IPS-18a (cell line): ENCODE measurements at regions not wholly inside any gene's neighbourhood (a gene's known extent, or its start where the extent isn't known, plus 50 kb on each side); places are given as distances from the start of the nearest gene placed in this dataset.

Source experiments
- H3K27ac ChIP-seq: one replicate; pipeline ENCODE4 v1.5.1; 2013; ENCODE audit warnings: low read length
- H3K27me3 ChIP-seq: one replicate; pipeline ENCODE4 v1.6.1; 2013; ENCODE audit warnings: mild to moderate bottlenecking, low read length; ENCODE audit not compliant: control insufficient read depth, insufficient read depth
- H3K36me3 ChIP-seq: one replicate; pipeline ENCODE4 v1.6.1; 2013; ENCODE audit warnings: low read depth, low read length; ENCODE audit not compliant: control insufficient read depth
- H3K4me1 ChIP-seq: one replicate; pipeline ENCODE4 v1.6.1; 2013; ENCODE audit warnings: low read depth, low read length; ENCODE audit not compliant: control insufficient read depth
- H3K4me3 ChIP-seq: one replicate; pipeline ENCODE4 v1.5.1; 2013; ENCODE audit warnings: low read length
- H3K9ac ChIP-seq: one replicate; pipeline ENCODE4 v1.6.1; 2013; ENCODE audit warnings: mild to moderate bottlenecking, low read length, moderate library complexity
- H3K9me3 ChIP-seq: one replicate; pipeline ENCODE4 v1.6.1; 2013; ENCODE audit warnings: low read depth, low read length; ENCODE audit not compliant: control insufficient read depth

GRCh38 chr9:570187-570586 is 271.3 kb upstream of the DMRT1 start:
- Histone ChIP-seq H3K4me3 (no peak overlapping the region), H3K4me1 (peaks cover 18% of the 10 kb centered on the region), H3K27me3 (no peaks in the 10 kb centered on the region), H3K27ac (no peak overlapping the region), H3K36me3 (no peaks in the 10 kb centered on the region), H3K9me3 (no peaks in the 10 kb centered on the region), H3K9ac (no peak overlapping the region)

DNA sequence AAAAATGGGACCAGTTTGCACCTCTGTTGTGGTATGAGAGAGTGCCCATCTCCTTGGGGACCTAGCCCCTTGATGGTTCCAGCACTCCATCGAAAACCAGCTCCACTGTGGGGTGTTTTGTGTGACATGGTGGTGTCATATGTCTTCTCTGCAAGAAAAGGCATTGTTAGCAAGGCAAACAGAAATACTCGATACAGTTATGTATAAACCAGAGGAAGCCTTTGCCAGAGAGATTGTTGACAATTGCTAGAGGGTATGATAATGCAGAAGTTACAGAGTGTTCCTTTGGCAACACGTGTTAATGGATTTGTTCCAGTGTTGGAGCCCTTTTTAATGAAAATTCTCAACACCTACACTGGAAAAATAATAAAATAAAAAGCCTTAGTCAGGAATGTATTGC is 270.4 kb upstream of the DMRT1 start:
- no peaks in the 10 kb centered on the region for H3K27me3 ChIP-seq
- no peak overlapping the region for H3K9ac ChIP-seq
- H3K4me3 ChIP-seq = no peak overlapping the region

GRCh38 chr9:571741-572140 is 269.8 kb upstream of the DMRT1 start:
- H3K4me3 ChIP-seq = no peak overlapping the region
- H3K36me3 ChIP-seq = no peaks in the 10 kb centered on the region
- H3K27me3 ChIP-seq = no peaks in the 10 kb centered on the region
- H3K27ac ChIP-seq = no peak overlapping the region
- no peak overlapping the region for H3K9ac ChIP-seq
- H3K9me3 ChIP-seq = no peaks in the 10 kb centered on the region
- H3K4me1 ChIP-seq = peaks cover 18% of the 10 kb centered on the region

More for the DNA sequence above, 270.4 kb upstream of the DMRT1 start:
- H3K4me1 ChIP-seq = peaks cover 18% of the 10 kb centered on the region
- H3K9me3 ChIP-seq = no peaks in the 10 kb centered on the region
- H3K36me3 ChIP-seq = no peaks in the 10 kb centered on the region
- no peak overlapping the region for H3K27ac ChIP-seq

DNA sequence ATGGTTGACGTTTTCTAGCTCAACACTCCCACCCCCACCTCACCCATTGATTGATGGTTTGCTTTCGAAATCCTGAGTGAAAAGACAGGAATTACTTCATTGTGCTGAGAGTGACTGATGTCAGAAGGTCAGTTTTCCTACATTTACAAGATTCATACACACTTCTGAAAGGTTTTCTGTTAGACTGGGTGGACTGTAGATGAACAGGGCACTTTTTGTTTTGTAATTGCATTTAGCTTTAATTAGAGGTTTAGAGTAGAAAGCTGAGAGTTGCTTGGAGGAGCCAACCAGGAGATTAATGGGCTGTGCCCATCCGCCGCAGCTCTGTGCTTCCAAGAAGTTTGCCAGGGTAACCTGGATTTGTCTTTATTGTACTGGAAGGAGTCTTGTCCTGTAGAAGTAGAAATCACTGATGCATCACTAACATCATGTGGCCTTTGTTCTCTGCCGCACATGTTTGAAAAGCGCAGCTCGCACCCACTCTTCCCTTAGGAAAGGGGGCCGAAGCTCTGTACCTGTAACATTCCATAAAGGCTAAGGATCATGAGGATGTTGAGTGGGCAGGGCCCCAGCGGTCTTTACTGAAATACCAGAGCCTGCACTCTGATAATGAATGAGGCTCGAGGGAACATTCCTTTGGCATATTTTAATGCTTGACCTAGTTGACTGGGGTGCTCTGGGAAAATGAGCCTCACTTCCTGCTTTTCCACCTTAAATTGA is 267.6 kb upstream of the DMRT1 start:
- no peaks in the 10 kb centered on the region for H3K9me3 ChIP-seq
- no peak overlapping the region for H3K27ac ChIP-seq
- no peak overlapping the region for H3K4me3 ChIP-seq
- no peak overlapping the region for H3K9ac ChIP-seq
- H3K27me3 ChIP-seq = no peaks in the 10 kb centered on the region
- no peaks in the 10 kb centered on the region for H3K36me3 ChIP-seq
- peaks cover 18% of the 10 kb centered on the region for H3K4me1 ChIP-seq

- Histone ChIP-seq H3K9me3 (no peaks in the 10 kb centered on the region), H3K4me3 (no peak overlapping the region), H3K36me3 (no peaks in the 10 kb centered on the region), H3K9ac (no peak overlapping the region), H3K27me3 (no peaks in the 10 kb centered on the region), H3K4me1 (peaks cover 18% of the 10 kb centered on the region), H3K27ac (no peak overlapping the region)
Measured at GRCh38 chr9:575139-575538, 266.4 kb upstream of the DMRT1 start.

GRCh38 chr9:580652-581342 is 260.7 kb upstream of the DMRT1 start:
- Histone ChIP-seq H3K9ac (no peak overlapping the region), H3K27me3 (no peaks in the 10 kb centered on the region), H3K36me3 (no peaks in the 10 kb centered on the region), H3K4me3 (no peak overlapping the region), H3K9me3 (no peaks in the 10 kb centered on the region), H3K27ac (no peak overlapping the region), H3K4me1 (no peaks in the 10 kb centered on the region)

GRCh38 chr9:581673-582497 is 259.6 kb upstream of the DMRT1 start:
- no peaks in the 10 kb centered on the region for H3K9me3 ChIP-seq
- no peaks in the 10 kb centered on the region for H3K4me1 ChIP-seq
- no peak overlapping the region for H3K9ac ChIP-seq
- no peak overlapping the region for H3K27ac ChIP-seq
- no peaks in the 10 kb centered on the region for H3K27me3 ChIP-seq
- no peaks in the 10 kb centered on the region for H3K36me3 ChIP-seq
- H3K4me3 ChIP-seq = no peak overlapping the region

GRCh38 chr9:582775-583174 is 258.7 kb upstream of the DMRT1 start:
- Histone ChIP-seq H3K27me3 (no peaks in the 10 kb centered on the region), H3K9me3 (no peaks in the 10 kb centered on the region), H3K4me1 (no peaks in the 10 kb centered on the region), H3K27ac (no peak overlapping the region), H3K4me3 (no peak overlapping the region), H3K9ac (no peak overlapping the region), H3K36me3 (no peaks in the 10 kb centered on the region)

- H3K27ac ChIP-seq = no peak overlapping the region
- no peak overlapping the region for H3K4me3 ChIP-seq
- H3K4me1 ChIP-seq = peaks cover 21% of the 10 kb centered on the region
- no peaks in the 10 kb centered on the region for H3K36me3 ChIP-seq
- no peaks in the 10 kb centered on the region for H3K27me3 ChIP-seq
- no peaks in the 10 kb centered on the region for H3K9me3 ChIP-seq
- no peak overlapping the region for H3K9ac ChIP-seq
Measured at GRCh38 chr9:587527-587926, 254.0 kb upstream of the DMRT1 start.

DNA sequence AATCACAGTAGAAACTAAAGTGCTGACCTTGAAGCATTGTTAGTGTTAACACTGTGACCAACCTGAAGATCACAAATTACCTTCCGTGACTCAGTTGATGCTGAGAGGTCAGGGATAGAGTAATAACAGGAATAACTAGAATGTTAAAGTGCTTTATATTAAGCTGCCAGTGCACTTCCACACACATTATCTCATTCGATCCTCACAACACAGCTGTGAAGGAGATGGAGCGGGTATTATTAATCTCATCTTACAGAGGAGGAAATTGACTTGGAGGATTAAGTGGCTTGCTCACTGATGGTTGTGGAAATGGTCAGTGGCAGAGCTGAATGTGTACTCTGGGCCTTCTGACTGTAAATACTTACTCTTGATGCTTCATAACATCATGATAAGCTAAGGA is 252.5 kb upstream of the DMRT1 start:
- no peaks in the 10 kb centered on the region for H3K9me3 ChIP-seq
- H3K4me3 ChIP-seq = no peak overlapping the region
- H3K4me1 ChIP-seq = peaks cover 26% of the 10 kb centered on the region
- H3K27ac ChIP-seq = no peak overlapping the region
- H3K27me3 ChIP-seq = no peaks in the 10 kb centered on the region
- H3K9ac ChIP-seq = no peak overlapping the region
- H3K36me3 ChIP-seq = no peaks in the 10 kb centered on the region

- Histone ChIP-seq H3K27ac (no peak overlapping the region), H3K4me3 (no peak overlapping the region), H3K27me3 (no peaks in the 10 kb centered on the region), H3K4me1 (peaks cover 26% of the 10 kb centered on the region), H3K9ac (no peak overlapping the region), H3K9me3 (no peaks in the 10 kb centered on the region), H3K36me3 (no peaks in the 10 kb centered on the region)
Measured at GRCh38 chr9:589723-590122, 251.8 kb upstream of the DMRT1 start.
